ENCODE measurements at regions not wholly inside any gene's neighbourhood (a gene's known extent, or its start where the extent isn't known, plus 50 kb on each side); places are given as distances from the start of the nearest gene placed in this dataset.
"Not testable (repeated sequence)": the region's sequence is repeated elsewhere in the genome, so short reads cannot be mapped to it uniquely, and the experiment has no call there.

DNA sequence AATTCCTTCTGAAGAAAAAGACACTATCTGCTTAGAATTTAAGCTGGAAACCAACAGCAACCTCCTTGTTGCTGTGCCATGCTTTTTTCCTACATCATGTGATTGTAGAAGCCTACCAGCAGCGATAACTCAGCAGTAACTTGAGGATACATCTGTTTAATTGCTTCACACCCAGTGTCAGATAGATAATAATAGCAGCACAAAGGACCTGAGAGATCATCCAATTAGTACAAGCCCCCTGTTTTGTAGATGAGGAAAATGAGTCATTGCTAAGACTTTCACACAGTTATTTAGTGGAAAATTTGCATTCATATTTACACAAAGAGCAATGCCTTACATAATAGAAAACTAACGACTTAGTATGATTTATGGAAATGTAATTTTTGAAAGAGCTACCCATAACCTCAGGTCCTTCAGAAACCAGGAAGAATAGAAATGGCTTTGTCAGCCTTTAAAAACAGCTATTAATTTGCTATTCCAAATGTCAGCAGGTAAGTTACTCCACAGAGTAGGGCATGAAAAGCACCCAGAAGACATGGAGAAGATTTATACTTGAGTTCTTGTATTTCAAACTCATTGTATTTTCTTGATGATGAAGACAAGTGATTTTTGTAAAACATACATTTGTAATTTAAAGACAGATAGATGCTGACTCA, 93.7 kb upstream of the SGCG start:
- no peak for DNase-seq (ENCODE audit: low read depth in 2 of 2)

DNA sequence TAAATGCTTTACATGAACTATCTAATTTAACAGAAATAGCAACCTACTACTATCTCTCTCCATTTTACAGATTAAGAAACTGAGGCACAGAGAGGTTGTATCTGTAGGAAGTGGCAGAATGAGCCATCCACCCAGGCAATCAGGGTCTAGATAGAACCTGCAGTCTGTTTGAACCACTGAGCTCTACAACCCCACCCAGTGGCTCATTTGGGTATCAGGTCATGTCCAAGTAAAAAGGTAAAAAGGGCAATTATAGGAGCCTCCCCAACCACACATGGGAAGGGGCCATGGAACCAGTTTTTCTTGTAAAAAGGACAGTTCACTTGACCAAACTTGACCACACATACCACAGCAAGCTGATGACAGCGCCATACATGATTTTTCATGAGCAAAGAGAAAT, 92.9 kb upstream of the SGCG start:
- peak in 1 of 2 donors; percentile 1 for DNase-seq (ENCODE audit: low read depth in 2 of 2)

DNA sequence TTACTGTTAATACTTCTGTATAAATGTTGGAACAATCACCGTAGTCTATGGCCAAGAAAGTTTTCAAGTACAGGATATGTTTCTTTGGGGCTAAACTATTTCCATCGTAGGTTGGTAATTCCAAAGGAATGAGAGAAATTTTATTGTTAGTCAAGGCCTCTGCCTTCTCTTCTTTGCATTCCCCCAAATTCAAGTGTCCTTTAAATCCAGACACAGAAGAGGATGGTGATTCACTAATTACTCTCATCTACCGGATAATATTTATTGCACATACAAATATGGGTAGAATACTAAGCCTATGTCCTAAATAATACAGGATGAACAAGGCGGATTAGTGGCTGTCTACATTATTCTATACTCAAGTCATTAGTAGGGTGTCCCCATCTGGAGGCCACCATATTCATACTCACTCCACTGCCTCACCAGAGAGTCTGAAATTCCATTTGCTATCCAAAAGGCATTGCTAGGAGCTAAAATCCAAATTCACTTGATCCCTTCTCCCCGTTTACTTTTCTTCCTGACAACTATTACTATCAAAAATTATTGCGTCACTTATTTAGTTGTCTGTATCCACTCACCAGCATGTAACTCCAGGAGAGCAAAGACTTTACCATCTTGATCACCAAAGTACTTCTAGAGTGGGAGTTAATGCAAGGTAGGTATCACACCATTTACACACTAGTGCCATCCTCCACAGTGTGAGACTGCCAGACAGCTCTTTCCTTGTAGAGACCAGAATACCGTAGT, 82.4 kb upstream of the SGCG start:
- DNase-seq (ENCODE audit: low read depth in 2 of 2) = no peak

- DNase-seq (ENCODE audit: low read depth in 2 of 2) = no peak
Measured at GRCh38 chr13:23105051-23105450, 75.7 kb upstream of the SGCG start.

GRCh38 chr13:23107665-23108064, 73.1 kb upstream of the SGCG start:
- DNase-seq (ENCODE audit: low read depth in 2 of 2) = no peak

DNA sequence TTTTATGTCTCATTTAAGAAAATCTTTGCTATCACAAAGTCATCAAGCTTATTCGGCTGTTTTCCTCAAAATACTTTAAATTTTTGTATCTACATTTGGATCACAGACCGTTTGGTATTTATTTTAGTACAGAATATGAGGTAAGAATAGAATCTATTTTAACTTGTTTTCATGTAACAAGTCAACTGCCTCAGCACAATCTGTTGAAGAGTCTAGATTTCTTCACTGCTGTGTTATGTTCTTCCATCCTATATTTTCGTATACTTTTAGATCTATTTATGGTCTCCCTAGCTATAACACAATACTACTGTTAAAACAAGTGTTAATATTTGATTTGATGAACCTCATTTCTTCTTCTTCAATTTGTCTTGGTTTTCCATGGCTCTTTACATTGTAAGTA, 61.6 kb upstream of the SGCG start:
- no peak for DNase-seq (ENCODE audit: low read depth in 2 of 2)

DNA sequence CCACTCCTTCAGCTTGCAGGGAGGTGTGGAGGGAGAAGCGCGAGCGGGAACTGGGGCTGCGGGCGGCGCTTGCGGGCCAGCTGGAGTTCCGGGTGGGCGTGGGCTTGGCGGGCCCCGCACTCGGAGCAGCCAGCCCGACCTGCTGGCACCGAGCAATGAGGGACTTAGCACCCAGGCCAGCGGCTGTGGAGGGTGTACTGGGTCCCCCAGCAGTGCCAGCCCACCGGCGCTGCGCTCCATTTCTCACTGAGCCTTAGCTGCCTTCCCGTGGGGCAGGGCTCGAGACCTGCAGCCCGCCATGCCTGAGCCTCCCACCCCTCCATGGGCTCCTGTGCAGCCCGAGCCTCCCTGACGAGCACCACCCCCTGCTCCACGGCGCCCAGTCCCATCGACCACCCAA, 53.2 kb upstream of the SGCG start:
- DNase-seq (ENCODE audit: low read depth in 2 of 2) = not testable (repeated sequence)

GRCh38 chr13:23129331-23129730, 51.4 kb upstream of the SGCG start:
- DNase-seq (ENCODE audit: low read depth in 2 of 2) = no peak
